Stimulated activated CD4-positive, alpha-beta T cell treated with anti-CD3 and anti-CD28 coated beads, Interleukin-4, amount 100 ng/mL, for 1 hour (primary cell): ENCODE measurements at regions not wholly inside any gene's neighbourhood (a gene's known extent, or its start where the extent isn't known, plus 50 kb on each side); places are given as distances from the start of the nearest gene placed in this dataset.
"Not testable (repeated sequence)": the region's sequence is repeated elsewhere in the genome, so short reads cannot be mapped to it uniquely, and the experiment has no call there.

Experiments used
- DNase-seq: peaks from one replicate; pipeline ENCODE4 v3.0.0-alpha.2; 2020

DNA sequence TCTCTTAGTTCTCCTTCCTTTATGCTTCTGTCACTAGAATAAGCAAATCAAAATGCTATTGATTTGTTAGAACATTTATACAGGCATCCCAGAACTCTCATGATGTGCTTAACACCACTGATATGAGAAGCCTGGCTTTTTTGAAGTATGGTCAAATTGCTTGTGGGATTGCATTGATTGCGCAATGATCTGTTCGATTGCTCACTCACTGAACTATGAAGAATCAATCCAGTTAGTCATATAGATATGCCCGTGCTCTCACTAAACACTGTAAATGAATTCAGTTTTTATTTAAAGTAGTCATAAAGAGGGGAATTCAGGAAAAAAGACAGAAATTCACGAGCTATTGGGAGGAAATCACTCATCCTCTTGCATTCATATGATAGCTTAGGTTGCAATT lies 1237.8 kb downstream of the SUCLG1 start:
- DNase-seq: no peak

DNA sequence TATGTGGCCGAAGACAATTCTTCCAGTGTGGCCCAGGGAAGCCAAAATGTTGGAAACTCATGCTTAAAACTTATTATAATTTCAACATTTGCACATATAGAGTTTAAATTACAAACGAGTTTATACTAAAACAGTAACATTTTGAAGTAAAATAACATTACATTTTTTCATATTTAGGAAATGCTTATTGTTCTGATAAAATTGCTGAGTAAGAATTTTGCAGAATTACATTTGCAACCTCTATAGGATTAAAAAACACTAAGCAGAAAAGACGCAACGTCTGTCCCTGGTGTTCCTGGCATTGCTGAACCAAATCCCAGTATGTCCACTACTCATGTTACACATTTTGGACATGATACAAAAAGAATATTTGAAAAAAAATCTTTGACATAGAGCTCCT lies 1241.2 kb downstream of the SUCLG1 start:
- no peak for DNase-seq

DNA sequence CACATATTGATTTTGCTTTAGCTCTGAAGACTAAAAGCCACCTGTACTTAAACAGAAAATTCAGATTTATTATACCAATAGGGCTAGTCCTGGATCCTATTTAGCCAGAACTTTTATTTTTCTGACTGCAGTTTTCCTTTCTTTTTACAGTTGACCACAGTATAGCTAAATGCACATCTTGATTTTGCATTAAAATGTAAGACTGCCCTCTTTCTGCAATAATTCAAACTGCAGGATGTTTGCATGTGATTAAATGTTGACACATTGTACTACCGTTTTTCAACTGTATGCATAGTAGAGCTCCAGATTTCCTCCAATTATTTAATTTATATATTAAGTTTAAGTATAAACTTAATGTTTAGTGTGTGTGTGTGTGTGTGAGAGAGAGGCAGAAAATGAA lies 1262.9 kb downstream of the SUCLG1 start:
- DNase-seq: no peak

DNA sequence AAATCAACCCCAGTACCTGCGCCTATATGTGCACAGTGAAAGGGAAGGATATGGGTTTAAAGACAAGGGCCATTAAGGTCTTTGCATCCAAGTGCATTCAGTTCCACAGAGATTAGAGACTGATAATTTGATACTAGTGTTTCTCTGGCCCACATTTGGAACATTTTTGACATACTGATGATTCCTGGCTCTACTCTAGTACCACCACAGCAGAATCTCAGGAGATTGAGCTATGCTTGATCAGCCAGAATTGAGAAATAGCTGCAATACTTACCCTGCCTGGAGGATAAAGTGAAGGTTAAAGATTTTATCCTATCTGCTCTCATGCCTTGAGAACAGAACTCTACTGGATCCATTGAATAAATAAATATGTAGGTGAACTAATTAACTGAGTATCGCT lies 1267.8 kb downstream of the SUCLG1 start:
- DNase-seq: no peak

DNA sequence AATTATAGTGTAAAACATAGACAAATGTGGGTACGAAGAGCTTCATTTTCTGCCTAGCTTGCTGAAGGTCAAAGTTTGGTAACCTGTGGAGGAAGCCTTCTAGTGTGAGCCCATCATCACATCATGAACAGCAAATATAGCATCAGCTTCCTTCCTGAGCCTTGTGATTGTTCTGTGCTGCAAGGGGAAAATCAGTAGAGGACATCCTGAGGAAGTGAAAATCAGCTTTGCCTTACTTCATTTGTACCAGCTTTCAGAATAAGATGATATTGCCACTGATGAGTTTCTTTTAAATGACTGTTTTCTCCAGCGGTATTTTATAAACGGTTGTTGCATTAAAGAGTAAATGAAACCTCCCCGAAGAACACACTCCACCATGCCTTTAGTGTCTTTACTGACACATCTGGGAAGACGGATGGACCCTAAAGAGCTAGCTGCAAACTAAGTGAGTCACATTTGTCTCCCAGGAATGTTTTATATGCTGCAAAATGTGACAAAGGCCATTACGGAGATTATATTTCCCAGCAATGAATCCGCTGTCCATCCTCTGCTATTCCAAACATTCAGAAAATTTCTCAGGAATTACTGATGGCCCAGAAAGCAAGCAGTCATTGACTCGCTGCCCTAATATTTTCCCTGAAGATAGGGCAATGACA lies 1272.8 kb downstream of the SUCLG1 start:
- DNase-seq: no peak

DNA sequence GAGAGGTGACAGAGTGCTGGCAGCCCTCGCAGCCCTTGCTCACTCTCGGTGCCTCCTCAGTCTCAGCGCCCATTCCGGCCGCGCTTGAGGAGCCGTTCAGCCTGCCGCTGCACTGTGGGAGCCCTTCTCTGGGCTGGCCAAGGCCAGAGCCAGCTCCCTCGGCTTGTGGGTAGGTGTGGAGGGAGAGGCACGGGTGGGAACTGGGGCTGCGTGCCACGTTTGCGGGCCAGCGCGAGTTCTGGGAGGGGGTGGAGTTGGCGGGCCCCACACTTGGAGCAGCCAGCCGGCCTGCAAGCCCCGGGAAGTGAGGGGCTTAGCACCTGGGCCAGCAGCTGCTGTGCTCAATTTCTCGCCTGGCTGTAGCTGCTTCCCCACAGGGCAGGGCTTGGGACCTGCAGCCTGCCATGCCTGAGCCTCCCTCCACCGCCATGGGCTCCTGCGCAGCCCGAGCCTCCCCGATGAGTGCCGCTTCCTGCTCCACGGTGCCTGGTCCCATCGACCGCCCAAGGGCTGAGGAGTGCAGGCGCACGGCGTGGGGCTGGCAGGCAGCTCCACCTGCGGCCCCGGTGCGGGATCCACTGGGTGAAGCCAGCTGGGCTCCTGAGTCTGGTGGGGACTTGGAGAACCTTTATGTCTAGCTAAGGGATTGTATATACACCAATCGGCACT lies 1278.1 kb downstream of the SUCLG1 start:
- not testable (repeated sequence) for DNase-seq

DNA sequence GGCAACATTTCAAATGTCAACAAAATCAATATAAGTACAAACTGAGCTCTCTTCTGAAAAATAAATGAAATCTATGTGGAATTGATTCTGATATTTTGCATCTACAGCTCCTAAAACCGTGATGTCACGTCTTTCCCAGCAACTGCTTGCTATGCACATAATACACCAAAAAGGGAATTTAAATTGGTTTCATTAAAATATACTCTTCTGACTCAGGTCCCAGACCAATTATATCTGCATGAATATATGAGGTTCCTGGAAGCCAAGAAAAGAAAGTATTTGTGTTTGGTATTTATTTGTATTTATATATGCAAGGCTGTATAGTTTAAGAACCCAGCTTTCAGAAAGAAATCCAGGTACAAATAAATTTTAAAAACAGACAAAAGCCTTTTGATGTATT lies 1282.5 kb downstream of the SUCLG1 start:
- no peak for DNase-seq

DNA sequence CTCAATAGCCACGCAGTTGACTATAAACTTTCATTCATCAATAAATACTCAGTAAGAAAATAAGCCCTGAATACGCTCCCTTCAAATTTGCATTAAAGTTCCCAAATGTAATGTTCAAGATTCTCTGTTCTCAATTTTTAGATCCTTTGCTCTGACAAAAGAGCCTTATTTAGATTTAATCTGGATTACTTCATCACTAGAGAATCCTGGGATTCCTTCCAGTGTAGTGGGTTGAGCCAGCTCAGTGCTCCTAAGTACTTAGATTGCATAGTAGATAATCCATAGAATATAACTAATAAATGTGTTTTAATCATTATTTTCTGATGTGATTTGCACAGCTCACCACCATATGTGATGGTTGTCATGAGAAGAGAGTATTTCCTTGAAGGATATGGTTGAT lies 1286.2 kb downstream of the SUCLG1 start:
- DNase-seq: no peak

DNA sequence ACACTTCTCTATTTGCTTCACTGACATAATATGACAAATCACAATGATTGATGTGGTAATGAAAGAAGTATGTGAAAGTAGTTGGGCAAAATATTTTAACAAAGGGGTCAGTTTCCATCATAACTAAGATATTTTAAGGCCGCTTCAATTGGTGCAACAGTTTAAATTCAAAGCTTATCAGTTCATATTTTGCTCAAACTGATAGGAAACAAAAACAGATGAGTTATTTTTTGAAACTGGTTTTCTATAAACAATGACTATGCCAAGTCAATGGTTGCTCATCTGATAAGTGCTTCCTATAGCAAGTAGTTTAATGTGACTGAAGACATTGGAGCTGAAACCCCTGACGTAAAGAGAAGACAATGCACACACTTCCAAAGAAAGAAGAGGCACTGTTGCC lies 1290.7 kb downstream of the SUCLG1 start:
- DNase-seq: no peak

DNA sequence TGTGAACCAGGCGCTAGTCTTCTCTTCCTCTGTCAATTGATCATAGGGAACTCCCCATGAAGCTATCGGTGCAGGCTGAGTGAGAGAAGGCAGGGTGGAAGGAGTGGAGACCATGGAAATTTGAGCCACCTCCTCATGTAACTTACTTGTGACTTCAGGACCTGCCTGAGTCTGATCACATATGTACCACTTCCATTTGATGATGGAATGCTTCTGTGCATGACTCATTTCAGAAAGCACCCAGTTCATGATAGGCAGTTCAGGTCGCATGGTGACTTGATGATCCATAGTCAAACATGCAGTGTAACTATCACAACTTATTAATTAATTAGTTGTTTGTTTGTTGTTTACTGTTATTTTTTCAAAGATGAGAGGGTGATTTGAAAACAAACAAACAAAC lies 1296.7 kb downstream of the SUCLG1 start:
- no peak for DNase-seq

DNA sequence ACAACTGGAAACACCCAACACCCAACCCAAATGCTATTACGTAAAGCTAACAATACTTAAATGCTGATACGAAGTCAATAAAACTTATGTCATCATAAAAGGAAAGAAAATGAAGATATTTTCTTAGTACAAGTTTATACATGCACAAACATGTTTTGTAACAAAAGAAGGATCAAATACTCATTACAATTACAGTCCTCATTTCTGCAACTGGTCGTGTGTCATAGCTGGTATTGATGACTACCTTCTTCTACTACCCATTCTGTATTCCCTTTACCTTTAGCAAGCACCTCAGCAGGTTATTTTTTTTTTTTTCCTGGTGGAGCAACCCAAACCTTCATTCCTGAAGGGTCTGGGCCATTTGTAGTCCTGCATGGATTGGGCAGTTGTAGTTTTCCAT lies 1298.5 kb downstream of the SUCLG1 start:
- no peak for DNase-seq

DNA sequence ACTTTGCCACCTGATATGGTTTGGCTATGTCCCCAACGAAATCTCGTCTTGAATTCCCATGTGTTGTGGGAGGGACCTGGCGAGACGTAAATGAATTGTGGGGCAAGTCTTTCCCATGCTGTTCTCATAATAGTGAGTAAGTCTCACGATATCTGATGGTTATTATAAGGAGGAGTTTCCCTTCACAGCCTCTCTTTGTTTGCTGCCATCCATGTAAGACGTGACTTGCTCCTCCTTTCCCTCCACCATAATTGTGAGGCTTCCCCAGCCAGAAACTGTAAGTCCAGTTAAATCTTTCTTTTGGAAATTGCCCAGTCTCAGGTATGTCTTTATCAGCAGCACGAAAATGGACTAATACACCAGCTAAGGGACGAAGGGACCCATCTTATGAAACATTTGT lies 1303.3 kb downstream of the SUCLG1 start:
- no peak for DNase-seq

DNA sequence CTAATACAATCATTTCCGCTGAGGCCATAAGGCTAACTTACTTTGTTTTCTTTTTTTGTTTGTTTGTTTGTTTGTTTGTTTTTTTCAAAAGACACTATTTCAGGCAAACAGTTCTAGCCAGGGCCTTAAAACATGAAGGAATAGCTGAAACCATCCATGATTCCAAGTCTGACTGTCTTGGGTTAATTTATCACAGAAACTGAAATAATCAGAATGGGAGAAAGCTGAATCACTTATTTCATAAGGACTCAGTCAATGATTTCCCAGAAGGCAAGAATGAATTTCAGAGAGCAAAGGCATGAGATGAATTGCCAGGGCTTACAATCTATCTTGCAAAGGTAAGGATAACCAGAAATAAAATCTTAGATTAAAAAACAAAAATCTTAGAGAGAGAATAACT lies 1315.1 kb downstream of the SUCLG1 start:
- no peak for DNase-seq

DNA sequence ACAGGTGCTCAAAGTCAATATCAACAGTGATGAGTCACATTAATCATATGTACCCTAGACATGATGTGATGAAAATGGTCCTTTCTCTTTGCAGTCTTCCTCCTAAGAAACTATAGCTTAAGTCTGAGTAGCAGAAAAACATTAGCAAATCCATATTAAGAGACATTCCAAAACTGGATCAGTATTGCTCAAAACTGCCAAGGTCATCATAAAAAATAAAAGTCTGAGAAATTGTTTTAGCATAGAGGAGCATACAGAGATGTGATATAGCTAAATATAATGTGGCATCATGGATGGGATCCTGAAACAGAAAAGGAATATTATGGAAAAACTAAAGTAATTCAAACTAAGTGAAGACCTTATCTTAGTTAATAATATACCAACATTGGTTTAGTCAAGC lies 1316.1 kb downstream of the SUCLG1 start:
- DNase-seq: no peak

DNA sequence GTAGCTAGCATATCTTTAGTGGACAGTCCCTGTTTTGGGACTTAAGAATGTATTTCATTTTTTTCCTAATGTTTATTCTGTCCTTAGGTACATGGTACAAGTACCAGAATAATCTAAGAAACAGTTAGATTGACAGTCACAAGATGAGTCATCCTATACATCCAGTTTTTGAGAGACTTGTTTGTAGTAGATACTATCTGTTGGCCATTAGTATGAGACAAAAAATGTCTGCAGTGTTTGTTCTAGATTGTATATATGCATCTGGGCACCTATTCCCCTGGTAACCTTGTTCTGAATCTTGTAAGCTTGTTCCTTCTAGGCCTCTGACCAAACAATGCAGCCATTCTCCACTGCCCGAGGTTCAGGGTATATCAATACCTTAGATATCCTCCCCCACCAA lies 1343.5 kb downstream of the SUCLG1 start:
- DNase-seq: no peak

DNA sequence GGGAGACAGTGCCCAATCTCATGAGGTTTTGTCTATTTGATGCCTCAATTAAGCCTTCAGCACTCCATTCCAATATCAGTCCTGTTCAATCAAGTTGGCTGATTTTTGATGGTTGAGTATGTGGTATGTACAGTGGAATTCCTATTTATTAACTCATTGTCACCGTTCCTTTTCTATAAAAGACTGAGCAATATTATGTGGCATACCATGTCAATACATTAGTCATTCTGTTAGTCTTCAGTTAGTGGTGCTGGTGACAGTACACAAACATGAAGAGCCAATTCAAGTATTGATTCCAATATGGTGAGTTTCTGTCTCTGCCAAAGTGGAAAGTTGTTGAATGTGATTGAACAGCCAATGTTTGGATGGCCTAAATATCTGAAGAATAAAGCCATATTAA lies 1343.9 kb downstream of the SUCLG1 start:
- DNase-seq: no peak

DNA sequence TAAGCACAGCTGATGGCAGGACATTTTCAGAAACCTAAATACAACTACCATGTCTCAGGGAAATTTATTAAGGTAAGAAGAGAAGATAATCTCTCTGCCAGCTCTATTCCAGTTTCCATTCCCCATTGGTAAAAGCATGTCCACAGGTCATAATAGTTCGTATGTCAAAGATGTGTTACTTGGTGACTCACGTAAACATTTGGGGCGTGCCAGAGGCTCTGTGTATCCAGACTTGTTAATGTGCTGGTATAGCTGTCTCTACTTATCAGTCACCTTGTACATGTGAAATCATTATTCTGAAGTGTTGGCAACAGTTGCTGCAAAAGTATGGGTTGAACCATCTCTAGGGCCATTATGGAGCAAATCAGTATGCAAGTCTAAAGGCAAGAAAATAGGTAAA lies 1345.1 kb downstream of the SUCLG1 start:
- no peak for DNase-seq

DNA sequence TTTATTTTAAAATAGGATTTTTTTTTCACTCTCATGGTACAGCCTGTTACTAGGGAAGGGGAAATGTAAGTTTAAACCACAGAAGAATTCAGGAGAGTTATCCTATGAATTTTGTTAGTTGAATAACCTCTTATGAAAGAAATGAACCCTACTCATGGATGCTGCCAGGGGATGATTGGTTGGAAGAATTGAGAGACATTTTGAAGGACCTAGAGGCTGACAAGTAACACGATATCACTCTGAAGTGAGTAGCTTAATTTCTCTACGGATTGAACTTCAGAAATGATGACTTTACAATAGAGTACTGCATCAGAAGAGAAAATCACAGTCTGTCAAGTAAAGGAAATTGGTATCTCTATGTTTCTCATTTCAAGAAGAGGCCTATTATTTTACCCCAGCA lies 1346.2 kb downstream of the SUCLG1 start:
- no peak for DNase-seq

DNA sequence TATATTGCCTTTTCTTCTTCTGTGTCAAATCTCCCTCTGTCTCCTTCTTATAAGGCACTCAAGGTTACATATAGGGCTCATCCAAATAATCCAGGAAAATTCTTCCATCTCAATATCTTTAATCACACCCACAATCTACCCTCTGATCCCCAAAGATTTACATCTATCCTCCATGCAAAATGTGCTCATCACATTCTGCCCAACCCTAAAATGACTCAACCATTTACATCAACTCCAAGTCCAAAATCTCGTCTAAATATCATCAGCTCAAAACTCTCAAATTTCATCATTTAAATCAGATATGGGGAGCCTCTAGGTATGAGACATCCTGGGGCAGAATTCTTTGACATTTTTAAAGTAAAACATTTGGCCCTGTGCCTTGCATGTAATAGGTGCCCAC lies 1349.8 kb downstream of the SUCLG1 start:
- no peak for DNase-seq

DNA sequence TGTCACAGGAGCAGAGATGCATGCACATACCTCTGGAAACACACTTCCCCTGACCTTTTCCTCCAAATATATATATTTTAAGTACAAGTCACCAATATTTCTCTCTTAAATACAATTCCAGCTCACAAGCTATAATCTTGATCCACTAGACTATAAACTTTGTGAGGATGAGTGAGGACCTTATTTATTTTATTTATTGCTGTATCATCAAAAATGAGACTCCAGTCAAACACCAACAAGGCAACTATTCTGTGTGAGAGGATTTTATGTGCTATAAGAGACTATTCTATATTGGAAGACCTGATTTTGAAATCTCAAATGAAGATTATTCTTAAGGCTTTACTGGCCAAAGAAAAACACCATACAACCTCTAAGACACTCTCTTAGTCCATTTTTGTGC lies 1352.2 kb downstream of the SUCLG1 start:
- no peak for DNase-seq

DNA sequence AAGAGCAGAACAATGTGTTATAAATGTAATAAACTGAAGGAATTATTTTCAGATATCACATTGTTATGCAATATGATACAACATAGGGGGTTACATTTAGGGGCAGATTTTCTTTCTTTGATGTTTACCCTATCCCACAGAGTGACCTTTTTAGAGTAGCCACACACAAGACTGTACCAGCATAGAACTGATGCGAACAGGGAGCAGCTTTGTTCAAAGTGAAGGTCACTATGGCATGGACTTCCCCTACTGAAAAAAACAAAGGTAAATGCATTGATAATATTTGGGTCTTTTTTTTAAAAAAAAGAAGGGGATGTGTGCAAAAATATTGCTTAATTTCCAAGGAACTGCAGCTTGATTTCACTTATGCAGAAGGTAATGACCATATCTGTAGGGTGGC lies 1354.9 kb downstream of the SUCLG1 start:
- no peak for DNase-seq

DNA sequence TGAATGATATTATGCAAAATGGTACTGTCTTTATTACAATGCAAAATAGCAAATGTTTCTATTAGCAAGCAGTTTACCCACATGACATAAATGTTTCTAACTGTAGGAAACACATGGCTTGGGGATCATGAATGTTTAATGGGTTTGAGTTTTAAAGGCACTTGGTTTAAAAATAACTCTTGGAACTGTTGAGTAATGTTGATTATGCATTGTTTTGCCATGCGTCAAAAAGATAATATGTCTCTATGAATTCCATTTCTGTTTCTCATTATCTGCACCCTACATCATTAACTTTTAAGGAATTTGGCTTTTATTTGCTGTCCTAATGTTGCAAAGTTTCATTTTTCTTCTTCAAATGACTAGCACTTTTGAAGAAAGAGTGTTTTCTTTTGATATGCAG lies 1355.5 kb downstream of the SUCLG1 start:
- no peak for DNase-seq

DNA sequence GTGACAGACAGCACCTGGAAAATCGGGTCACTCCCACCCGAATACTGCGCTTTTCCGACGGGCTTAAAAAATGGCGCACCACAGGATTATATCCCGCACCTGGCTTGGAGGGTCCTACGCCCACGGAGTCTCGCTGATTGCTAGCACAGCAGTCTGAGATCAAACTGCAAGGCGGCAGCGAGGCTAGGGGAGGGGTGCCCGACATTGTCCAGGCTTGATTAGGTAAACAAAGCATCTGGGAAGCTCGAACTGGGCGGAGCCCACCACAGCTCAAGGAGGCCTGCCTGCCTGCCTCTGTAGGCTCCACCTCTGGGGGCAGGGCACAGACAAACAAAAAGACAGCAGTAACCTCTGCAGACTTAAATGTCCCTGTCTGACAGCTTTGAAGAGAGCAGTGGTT lies 1370.0 kb downstream of the SUCLG1 start:
- not testable (repeated sequence) for DNase-seq

DNA sequence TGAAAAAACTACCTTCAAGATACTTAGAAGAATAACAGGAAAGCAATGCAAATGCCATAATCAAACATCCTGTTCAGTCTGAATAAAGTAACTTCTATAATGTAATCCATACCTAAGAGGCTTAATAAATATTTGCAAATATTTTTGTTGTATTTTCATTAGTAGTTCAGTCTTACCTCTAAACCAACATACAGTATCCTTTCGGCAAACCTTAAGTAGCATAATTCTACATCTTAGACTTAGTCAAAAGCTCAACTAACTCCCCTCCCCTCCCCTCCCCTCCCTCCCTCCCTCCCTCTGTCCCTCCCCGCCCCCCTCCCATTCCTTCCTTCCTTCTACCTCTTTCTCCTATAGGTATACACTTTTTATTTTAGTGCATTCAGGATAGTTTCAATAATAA lies 1373.2 kb downstream of the SUCLG1 start:
- no peak for DNase-seq
